ENCODE measurements at regions not wholly inside any gene's neighbourhood (a gene's known extent, or its start where the extent isn't known, plus 50 kb on each side); places are given as distances from the start of the nearest gene placed in this dataset.

DNA sequence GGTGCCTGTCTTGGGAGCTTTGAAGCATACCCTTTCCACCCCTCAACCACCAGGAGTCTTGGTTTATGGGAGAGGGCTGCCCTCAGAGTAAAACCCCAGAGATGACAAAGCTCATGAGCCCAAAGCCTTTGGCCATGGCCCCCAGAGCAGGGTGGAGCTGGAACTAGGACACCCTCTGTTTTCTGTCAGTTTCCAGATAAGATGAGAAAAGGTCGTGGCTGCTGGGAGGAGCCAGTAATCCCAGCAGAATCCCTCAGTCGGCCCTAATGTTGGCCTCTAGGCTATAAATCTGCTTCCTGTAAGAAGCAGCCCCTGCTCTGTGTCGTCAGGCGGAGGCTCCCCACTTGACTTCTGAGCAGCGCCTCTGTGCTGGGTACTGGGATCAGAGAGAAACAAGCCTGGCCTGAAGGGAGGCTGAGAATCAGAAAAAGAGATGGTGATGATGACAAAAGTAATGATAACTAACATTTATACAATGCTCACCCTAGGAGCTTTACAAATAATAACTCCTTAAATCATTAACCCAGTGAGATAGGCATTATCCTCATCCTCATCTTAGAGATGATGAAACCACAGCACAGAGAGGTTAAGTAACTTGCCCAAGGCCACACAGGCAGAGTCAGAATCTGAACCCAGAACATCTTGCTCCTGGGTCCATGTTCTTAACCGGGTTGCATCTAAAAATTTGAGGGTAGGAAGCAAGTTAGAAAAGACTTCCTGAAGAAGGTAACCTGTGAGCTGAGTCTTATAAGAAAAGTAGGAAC lies 471.4 kb downstream of the SOX6 start:
- TF ChIP-seq POLR2AphosphoS5 (IDR thresholded peaks at IDR 0.05; ENCODE audit: borderline replicate concordance, low read depth, low read length) (no peak), EZH2 (IDR thresholded peaks at IDR 0.05) (no peak)

All from SK-N-MC (cell line).